ENCODE measurements at regions not wholly inside any gene's neighbourhood (a gene's known extent, or its start where the extent isn't known, plus 50 kb on each side); places are given as distances from the start of the nearest gene placed in this dataset.

- Histone ChIP-seq H3K27me3 (no peaks in the 10 kb centered on the region), H3K4me1 (no peaks in the 10 kb centered on the region), H3K9me3 (no peaks in the 10 kb centered on the region), H3K27ac (no peak overlapping the region), H3K36me3 (no peaks in the 10 kb centered on the region), H3K4me3 (no peak overlapping the region)
- DNase-seq (ENCODE audit: extremely low spot score in 2 of 2): no peak
- TF ChIP-seq POLR2A (IDR thresholded peaks at IDR 0.05) (no peak), POLR2AphosphoS5 (IDR thresholded peaks at IDR 0.05; ENCODE audit: insufficient read depth in 1 of 2, low read depth in 1 of 2) (no peak), CTCF (IDR thresholded peaks at IDR 0.05) (no peak)
- intact Hi-C loops (cut with DNase I): no loop called here
Observed at GRCh38 chr5:61680247-61680646, 348.2 kb downstream of the ZSWIM6 start.

GRCh38 chr5:61683148-61683547 is 351.1 kb downstream of the ZSWIM6 start:
- TF ChIP-seq POLR2AphosphoS5 (IDR thresholded peaks at IDR 0.05; ENCODE audit: insufficient read depth in 1 of 2, low read depth in 1 of 2): no peak
- no peak for TF ChIP-seq POLR2A (IDR thresholded peaks at IDR 0.05)
- no peak for TF ChIP-seq CTCF (IDR thresholded peaks at IDR 0.05)
- Histone ChIP-seq H3K4me1 (no peaks in the 10 kb centered on the region), H3K27ac (no peak overlapping the region), H3K27me3 (no peaks in the 10 kb centered on the region), H3K4me3 (no peak overlapping the region), H3K36me3 (no peaks in the 10 kb centered on the region), H3K9me3 (no peaks in the 10 kb centered on the region)
- intact Hi-C loops (cut with DNase I): no loop called here
- DNase-seq (ENCODE audit: extremely low spot score in 2 of 2): no peak

- Histone ChIP-seq H3K36me3 (no peaks in the 10 kb centered on the region), H3K27me3 (no peaks in the 10 kb centered on the region), H3K9me3 (no peaks in the 10 kb centered on the region), H3K27ac (no peak overlapping the region), H3K4me1 (no peaks in the 10 kb centered on the region), H3K4me3 (no peak overlapping the region)
- no peak for DNase-seq (ENCODE audit: extremely low spot score in 2 of 2)
- intact Hi-C loops (cut with DNase I): no loop called here
- TF ChIP-seq POLR2AphosphoS5 (IDR thresholded peaks at IDR 0.05; ENCODE audit: insufficient read depth in 1 of 2, low read depth in 1 of 2) (no peak), POLR2A (IDR thresholded peaks at IDR 0.05) (no peak), CTCF (IDR thresholded peaks at IDR 0.05) (no peak)
Observed at GRCh38 chr5:61683926-61684325, 351.9 kb downstream of the ZSWIM6 start.

- H3K27ac ChIP-seq: no peak overlapping the region
- H3K9me3 ChIP-seq: no peaks in the 10 kb centered on the region
- DNase-seq (ENCODE audit: extremely low spot score in 2 of 2): no peak
- no peaks in the 10 kb centered on the region for H3K27me3 ChIP-seq
- no peak overlapping the region for H3K4me3 ChIP-seq
- TF ChIP-seq POLR2AphosphoS5 (IDR thresholded peaks at IDR 0.05; ENCODE audit: insufficient read depth in 1 of 2, low read depth in 1 of 2) (no peak), POLR2A (IDR thresholded peaks at IDR 0.05) (no peak), CTCF (IDR thresholded peaks at IDR 0.05) (no peak)
- intact Hi-C loops (cut with DNase I): no loop called here
- H3K36me3 ChIP-seq: no peaks in the 10 kb centered on the region
- H3K4me1 ChIP-seq: no peaks in the 10 kb centered on the region
Observed at GRCh38 chr5:61686491-61687257, 354.6 kb downstream of the ZSWIM6 start.

GRCh38 chr5:61687371-61687770 is 355.3 kb downstream of the ZSWIM6 start:
- Histone ChIP-seq H3K4me1 (no peaks in the 10 kb centered on the region), H3K27me3 (no peaks in the 10 kb centered on the region)
- intact Hi-C loops (cut with DNase I): no loop called here

More at GRCh38 chr5:61687371-61687770, 355.3 kb downstream of the ZSWIM6 start:
- no peaks in the 10 kb centered on the region for H3K9me3 ChIP-seq
- TF ChIP-seq CTCF (IDR thresholded peaks at IDR 0.05) (no peak), POLR2AphosphoS5 (IDR thresholded peaks at IDR 0.05; ENCODE audit: insufficient read depth in 1 of 2, low read depth in 1 of 2) (no peak), POLR2A (IDR thresholded peaks at IDR 0.05) (no peak)
- DNase-seq (ENCODE audit: extremely low spot score in 2 of 2): no peak
- H3K4me3 ChIP-seq: no peak overlapping the region
- H3K36me3 ChIP-seq: no peaks in the 10 kb centered on the region
- no peak overlapping the region for H3K27ac ChIP-seq

Data from vagina (tissue), 2 donors.